ENCODE measurements at regions not wholly inside any gene's neighbourhood (a gene's known extent, or its start where the extent isn't known, plus 50 kb on each side); places are given as distances from the start of the nearest gene placed in this dataset.

GRCh38 chr1:22284236-22284635 lies 141.3 kb upstream of the WNT4 start:
- no peak for TF ChIP-seq CTCF (IDR thresholded peaks at IDR 0.05; ENCODE audit: low read length)
- no peak for TF ChIP-seq EZH2 (optimal IDR thresholded peaks at IDR 0.05; ENCODE audit: low read depth, low read length)

All from MM.1S (cell line).